A673 (cell line): ENCODE measurements at regions not wholly inside any gene's neighbourhood (a gene's known extent, or its start where the extent isn't known, plus 50 kb on each side); places are given as distances from the start of the nearest gene placed in this dataset.

Source experiments
- CTCF ChIP-seq: fragments of 300-800, 200-600 bp; sonication (generic); conservative IDR thresholded peaks from 2 replicates; pipeline ENCODE4 v1.5.1; 2017; ENCODE audit warnings: low read depth, mild to moderate bottlenecking, antibody characterized with exemption, low read length, moderate library complexity, mixed read lengths
- EZH2 ChIP-seq: fragments of 200-600 bp; sonication (generic); IDR thresholded peaks from 2 replicates; pipeline ENCODE4 v1.6.1; 2017; ENCODE audit warnings: borderline replicate concordance, low read depth, mild to moderate bottlenecking, mixed read lengths, antibody characterized with exemption, low read length; ENCODE audit not compliant: poor library complexity, severe bottlenecking

DNA sequence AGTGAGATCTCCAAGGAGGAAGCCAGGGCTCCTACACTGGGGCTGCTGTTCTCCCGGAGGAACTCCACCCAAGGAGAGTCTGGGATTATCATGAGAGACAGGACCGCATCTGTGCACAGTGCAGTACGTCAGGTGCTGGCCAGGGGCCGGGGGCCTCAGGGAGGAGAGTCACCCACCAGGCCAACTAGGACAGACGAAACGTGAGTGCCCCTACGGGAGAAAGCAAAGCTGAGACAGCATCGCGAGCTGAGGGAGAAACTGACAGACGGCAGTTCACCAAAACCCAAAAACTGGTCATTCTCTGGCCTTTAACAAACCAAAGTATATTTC is 273.4 kb downstream of the BRD1 start:
- TF ChIP-seq CTCF: no peak
- TF ChIP-seq EZH2: no peak
